ENCODE measurements at regions not wholly inside any gene's neighbourhood (a gene's known extent, or its start where the extent isn't known, plus 50 kb on each side); places are given as distances from the start of the nearest gene placed in this dataset.

DNA sequence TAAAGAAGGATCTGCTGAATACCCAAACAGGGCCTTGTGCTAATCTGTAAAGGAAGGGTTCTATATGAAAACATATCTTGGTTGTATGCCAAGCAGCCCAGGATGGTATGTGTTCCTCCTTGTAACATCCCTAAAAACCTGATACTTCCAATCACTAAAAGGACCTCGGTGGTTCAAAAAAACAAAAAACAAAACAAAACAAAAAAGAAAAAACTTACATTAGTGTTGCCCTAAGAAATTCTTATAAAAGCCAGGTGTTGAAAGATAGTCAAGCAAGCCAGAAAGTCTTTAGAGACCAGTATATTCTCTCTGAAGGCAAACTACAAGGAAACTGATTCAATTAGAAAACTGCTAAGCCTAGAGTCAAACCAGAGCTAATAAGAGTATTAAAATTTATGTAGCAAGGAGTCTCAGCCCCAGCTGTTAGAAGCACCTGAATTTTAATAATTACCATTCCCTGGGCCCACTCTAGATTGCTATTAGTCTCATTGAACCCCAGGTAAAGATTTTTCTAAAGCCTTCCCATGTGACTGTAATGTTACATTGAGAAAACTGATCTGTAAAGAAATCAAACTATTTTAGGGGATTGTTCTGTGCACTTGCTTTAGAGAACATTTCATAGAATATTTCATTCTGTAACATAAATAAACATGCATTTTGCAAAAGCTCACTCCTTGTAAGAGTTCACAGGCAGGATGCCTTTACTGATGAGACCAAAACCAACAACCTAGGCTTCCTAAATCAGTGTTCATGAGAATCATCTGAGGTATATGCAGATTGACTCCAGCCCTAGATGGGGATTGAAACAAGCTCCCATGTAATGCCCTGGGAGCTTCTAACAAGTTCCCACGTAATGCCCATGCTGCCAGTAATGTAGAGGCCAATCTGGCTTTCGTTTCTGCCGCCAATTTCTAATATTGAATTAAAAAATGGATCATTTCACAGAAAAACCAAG is 95.2 kb upstream of the BTN3A2 start:
- DNase-seq (ENCODE audit: low read depth): no peak
- H3K4me3 ChIP-seq (ENCODE audit: low read depth, low read length): no peak overlapping the region
- TF ChIP-seq, protein P1, sequence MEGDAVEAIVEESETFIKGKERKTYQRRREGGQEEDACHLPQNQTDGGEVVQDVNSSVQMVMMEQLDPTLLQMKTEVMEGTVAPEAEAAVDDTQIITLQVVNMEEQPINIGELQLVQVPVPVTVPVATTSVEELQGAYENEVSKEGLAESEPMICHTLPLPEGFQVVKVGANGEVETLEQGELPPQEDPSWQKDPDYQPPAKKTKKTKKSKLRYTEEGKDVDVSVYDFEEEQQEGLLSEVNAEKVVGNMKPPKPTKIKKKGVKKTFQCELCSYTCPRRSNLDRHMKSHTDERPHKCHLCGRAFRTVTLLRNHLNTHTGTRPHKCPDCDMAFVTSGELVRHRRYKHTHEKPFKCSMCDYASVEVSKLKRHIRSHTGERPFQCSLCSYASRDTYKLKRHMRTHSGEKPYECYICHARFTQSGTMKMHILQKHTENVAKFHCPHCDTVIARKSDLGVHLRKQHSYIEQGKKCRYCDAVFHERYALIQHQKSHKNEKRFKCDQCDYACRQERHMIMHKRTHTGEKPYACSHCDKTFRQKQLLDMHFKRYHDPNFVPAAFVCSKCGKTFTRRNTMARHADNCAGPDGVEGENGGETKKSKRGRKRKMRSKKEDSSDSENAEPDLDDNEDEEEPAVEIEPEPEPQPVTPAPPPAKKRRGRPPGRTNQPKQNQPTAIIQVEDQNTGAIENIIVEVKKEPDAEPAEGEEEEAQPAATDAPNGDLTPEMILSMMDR (IDR thresholded peaks at IDR 0.05; ENCODE audit: control insufficient read depth, extremely low read depth, insufficient read depth): no peak

DNA sequence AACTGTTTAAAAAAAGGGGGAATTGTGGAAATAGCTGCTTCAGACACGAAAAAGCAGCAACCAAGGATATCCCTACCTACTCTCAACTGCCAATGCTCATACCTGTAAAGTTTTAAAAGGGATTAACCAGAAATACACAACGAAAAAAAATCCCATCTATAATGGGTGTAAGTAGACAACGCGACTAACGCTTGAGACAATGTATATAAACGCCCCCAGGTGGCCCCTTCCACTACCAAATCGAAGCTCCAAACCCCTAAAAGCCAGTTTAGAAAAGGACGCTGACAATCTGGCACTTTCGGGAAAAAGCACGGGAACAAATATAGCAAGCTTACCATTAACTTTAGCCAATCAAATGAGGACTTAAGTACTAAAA is 94.5 kb upstream of the BTN3A2 start:
- TF ChIP-seq, protein P1 (IDR thresholded peaks at IDR 0.05; ENCODE audit: control insufficient read depth, extremely low read depth, insufficient read depth): no peak
- H3K4me3 ChIP-seq (ENCODE audit: low read depth, low read length): no peak overlapping the region
- no peak for DNase-seq (ENCODE audit: low read depth)

DNA sequence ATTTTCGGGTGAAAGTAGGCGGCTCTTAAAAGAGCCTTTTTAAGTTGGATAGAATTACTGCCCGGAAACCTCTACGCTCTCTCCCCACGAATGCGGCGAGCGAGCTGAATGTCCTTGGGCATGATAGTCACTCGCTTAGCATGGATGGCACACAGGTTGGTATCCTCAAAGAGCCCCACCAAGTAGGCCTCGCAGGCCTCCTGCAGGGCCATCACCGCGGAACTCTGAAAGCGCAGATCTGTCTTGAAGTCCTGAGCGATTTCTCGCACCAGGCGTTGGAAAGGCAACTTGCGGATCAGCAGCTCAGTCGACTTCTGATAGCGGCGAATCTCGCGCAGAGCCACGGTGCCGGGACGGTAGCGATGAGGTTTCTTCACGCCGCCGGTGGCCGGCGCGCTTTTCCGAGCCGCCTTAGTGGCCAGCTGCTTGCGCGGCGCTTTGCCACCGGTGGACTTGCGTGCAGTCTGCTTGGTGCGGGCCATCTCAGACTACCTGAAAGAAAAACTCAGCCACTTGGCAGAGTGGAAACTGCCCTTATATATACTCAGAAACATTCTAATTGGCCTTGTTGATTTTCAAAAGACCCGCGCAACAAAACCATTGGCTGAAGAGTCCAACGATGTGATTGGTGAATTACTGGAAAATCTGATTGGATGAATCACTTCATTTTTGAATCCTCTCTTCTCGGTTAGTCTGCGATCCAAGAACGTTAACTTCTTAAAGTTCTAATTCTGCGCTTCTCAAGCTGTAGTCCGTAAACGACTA is 93.9 kb upstream of the BTN3A2 start:
- H3K4me3 ChIP-seq (ENCODE audit: low read depth, low read length): no peak overlapping the region
- TF ChIP-seq, protein P1 (IDR thresholded peaks at IDR 0.05; ENCODE audit: control insufficient read depth, extremely low read depth, insufficient read depth): no peak
- DNase-seq (ENCODE audit: low read depth): no peak

DNA sequence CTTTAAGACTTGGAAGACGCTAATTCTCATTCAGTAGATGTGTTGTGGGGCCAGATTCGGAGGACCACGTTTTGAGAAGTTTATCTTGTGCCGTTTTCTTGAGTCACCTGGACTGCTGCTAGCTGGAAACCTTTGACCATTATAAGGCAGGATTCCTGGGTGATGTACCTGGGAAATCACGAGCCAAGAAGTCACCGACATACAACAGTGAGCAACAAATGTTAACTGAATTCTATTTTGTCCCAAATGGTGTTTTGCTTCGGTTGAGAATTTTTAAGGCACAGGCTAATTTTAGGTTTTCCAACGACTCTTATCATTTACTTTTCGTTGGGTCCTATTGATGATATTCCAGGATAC is 93.4 kb upstream of the BTN3A2 start:
- TF ChIP-seq, protein P1 (IDR thresholded peaks at IDR 0.05; ENCODE audit: control insufficient read depth, extremely low read depth, insufficient read depth): no peak
- no peak overlapping the region for H3K4me3 ChIP-seq (ENCODE audit: low read depth, low read length)
- no peak for DNase-seq (ENCODE audit: low read depth)

DNA sequence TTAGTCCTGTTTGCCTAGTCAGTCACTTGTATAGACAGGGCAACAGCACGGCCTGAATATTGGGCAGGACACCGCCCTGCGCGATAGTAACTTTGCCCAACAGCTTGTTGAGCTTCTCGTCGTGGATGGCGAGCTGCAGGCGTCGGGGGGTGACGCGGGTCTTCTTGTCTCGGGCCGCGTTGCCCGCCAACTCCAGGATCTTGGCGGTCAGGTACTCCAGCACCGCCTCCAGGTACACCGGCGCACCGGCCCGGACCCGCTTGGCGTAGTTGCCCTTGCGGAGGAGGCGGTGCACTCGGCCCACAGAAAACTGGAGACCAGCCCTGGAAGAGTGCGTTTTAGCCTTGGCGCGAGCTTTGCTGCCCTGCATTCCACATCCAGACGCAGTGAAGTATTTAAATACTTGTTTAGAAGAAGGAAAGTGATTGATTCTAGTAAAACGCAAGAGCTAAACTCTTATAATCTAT is 92.8 kb upstream of the BTN3A2 start:
- TF ChIP-seq, protein P1 (IDR thresholded peaks at IDR 0.05; ENCODE audit: control insufficient read depth, extremely low read depth, insufficient read depth): no peak
- H3K4me3 ChIP-seq (ENCODE audit: low read depth, low read length): no peak overlapping the region
- no peak for DNase-seq (ENCODE audit: low read depth)

DNA sequence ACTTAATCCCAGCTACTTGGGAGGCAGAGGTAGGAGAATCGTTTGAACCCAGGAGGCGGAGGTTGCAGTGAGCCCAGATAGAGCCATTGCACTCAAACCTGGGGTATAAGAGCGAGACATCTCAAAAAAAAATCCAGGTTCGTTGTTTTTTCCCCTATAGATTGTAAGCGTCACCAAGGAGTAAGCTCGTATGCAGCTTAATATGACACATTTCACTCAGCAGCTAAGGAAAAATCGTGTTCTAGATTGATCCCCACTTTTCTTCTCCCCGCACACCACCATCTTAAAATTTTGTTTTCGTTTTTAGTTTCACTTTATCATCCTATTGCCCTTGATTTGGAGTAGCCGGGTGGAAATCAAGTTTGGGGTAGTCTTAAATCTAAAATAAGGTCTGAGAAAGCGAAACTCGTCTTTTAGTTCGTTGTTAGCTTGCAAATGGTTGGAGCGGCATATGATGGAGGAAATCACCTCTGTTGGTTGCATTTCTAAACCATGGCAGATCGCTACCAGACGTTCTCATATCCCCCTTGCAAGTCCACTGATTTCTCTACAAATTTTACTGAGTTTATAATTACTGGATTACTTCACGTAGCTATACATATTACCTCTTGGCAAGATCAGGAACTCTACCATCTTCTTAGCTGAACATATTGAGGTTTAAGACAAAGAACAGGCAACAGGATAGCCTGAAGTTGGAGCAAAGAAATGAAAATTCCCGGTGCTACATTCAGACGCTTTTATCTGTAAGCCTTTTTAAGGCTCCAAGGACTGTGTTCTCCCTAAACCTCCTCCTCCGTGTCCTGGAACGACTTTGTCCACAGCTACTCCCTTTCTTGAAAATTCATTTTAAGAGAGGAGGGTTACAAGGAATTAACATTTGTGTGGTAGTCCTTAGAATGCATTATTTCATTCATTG is 91.1 kb upstream of the BTN3A2 start:
- TF ChIP-seq, protein P1 (IDR thresholded peaks at IDR 0.05; ENCODE audit: control insufficient read depth, extremely low read depth, insufficient read depth): no peak
- DNase-seq (ENCODE audit: low read depth): no peak
- H3K4me3 ChIP-seq (ENCODE audit: low read depth, low read length): no peak overlapping the region

All from LNCaP clone FGC (cell line).